ENCODE measurements at regions not wholly inside any gene's neighbourhood (a gene's known extent, or its start where the extent isn't known, plus 50 kb on each side); places are given as distances from the start of the nearest gene placed in this dataset.

GRCh38 chr9:17926246-17926645 lies 347.4 kb downstream of the SH3GL2 start:
- DNase-seq (ENCODE audit: low spot score) (no peak), ATAC-seq (ENCODE audit: low read depth) (no peak)
- Histone ChIP-seq H3K36me3 (ENCODE audit: low read depth) (no peaks in the 10 kb centered on the region), H3K4me1 (ENCODE audit: insufficient read depth, poor library complexity, severe bottlenecking) (no peaks in the 10 kb centered on the region), H3K9me3 (ENCODE audit: severe bottlenecking) (no peaks in the 10 kb centered on the region), H3K4me3 (ENCODE audit: severe bottlenecking) (no peak overlapping the region), H3K27ac (ENCODE audit: poor library complexity, severe bottlenecking) (no peak overlapping the region), H3K27me3 (ENCODE audit: insufficient read depth, poor library complexity, severe bottlenecking) (peaks cover 7% of the 10 kb centered on the region)
- TF ChIP-seq CTCF (IDR thresholded peaks at IDR 0.05; ENCODE audit: poor library complexity, severe bottlenecking): no peak

DNA sequence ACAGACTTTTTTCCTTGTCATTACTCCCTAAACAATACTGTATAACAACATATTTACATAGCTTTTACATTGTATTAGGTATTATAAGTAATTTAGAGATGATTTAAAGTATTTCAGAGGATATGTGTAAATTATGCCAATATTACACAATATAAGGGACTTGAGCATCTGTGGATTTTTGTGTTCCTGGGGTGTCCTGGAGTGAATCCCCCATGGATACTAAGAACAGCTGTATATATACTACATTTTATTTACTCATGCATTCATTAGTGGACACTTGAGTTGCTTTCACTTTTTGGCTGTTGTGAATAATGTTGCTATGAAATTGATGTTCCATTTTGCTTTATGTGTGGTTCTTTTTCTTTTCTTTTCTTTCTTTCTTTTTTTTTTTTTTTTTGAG lies 348.8 kb downstream of the SH3GL2 start:
- no peaks in the 10 kb centered on the region for H3K4me1 ChIP-seq (ENCODE audit: insufficient read depth, poor library complexity, severe bottlenecking)
- ATAC-seq (ENCODE audit: low read depth) (no peak), DNase-seq (ENCODE audit: low spot score) (no peak)
- TF ChIP-seq CTCF (IDR thresholded peaks at IDR 0.05; ENCODE audit: poor library complexity, severe bottlenecking): no peak
- H3K27me3 ChIP-seq (ENCODE audit: insufficient read depth, poor library complexity, severe bottlenecking): peaks cover 4% of the 10 kb centered on the region
- H3K4me3 ChIP-seq (ENCODE audit: severe bottlenecking): no peak overlapping the region
- no peaks in the 10 kb centered on the region for H3K9me3 ChIP-seq (ENCODE audit: severe bottlenecking)
- no peaks in the 10 kb centered on the region for H3K36me3 ChIP-seq (ENCODE audit: low read depth)
- no peak overlapping the region for H3K27ac ChIP-seq (ENCODE audit: poor library complexity, severe bottlenecking)

DNA sequence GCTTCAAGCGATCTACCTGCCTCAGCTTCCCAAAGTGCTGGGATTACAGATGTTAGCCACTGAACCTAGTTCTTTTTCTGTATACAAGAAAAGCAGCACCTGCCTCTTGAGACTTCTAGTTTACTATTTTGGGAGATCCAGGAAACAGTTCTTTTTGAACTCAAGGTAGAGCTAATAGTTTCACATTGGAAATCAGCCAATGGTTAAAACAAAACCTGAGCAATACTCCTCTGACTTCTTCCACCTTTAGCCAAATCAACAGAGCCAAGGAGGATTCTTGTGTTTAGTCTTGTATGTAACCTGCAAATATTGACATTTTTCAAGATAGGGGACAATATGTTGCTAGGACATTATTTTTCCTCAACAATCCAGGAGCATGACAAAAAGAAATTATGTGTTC lies 349.4 kb downstream of the SH3GL2 start:
- peaks cover 4% of the 10 kb centered on the region for H3K27me3 ChIP-seq (ENCODE audit: insufficient read depth, poor library complexity, severe bottlenecking)
- no peak overlapping the region for H3K27ac ChIP-seq (ENCODE audit: poor library complexity, severe bottlenecking)
- no peak for ATAC-seq (ENCODE audit: low read depth)
- no peak overlapping the region for H3K4me3 ChIP-seq (ENCODE audit: severe bottlenecking)
- TF ChIP-seq CTCF (IDR thresholded peaks at IDR 0.05; ENCODE audit: poor library complexity, severe bottlenecking): no peak
- H3K9me3 ChIP-seq (ENCODE audit: severe bottlenecking): no peaks in the 10 kb centered on the region
- no peaks in the 10 kb centered on the region for H3K36me3 ChIP-seq (ENCODE audit: low read depth)
- no peak for DNase-seq (ENCODE audit: low spot score)
- no peaks in the 10 kb centered on the region for H3K4me1 ChIP-seq (ENCODE audit: insufficient read depth, poor library complexity, severe bottlenecking)

DNA sequence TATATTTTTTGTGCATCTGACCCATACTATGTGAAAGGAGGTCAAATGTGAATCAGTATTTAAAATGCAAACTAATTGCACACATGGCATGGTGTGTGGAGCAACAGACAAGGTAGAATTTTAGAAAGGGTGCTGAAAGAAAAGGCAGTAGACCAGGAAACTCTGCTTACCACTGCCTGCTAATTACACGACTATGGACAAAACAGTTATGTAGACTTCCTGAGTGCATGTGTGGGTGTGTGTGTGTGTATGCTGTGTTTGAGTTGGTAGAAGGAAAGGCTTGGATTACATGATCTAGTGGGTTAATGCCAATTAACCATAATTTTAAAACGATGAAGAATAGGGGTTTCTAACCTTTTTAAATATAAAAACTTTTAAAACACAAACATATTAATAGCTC lies 349.9 kb downstream of the SH3GL2 start:
- H3K36me3 ChIP-seq (ENCODE audit: low read depth): no peaks in the 10 kb centered on the region
- no peaks in the 10 kb centered on the region for H3K9me3 ChIP-seq (ENCODE audit: severe bottlenecking)
- no peak overlapping the region for H3K4me3 ChIP-seq (ENCODE audit: severe bottlenecking)
- no peak for DNase-seq (ENCODE audit: low spot score)
- peaks cover 4% of the 10 kb centered on the region for H3K27me3 ChIP-seq (ENCODE audit: insufficient read depth, poor library complexity, severe bottlenecking)
- TF ChIP-seq CTCF (IDR thresholded peaks at IDR 0.05; ENCODE audit: poor library complexity, severe bottlenecking): no peak
- H3K4me1 ChIP-seq (ENCODE audit: insufficient read depth, poor library complexity, severe bottlenecking): no peaks in the 10 kb centered on the region
- no peak overlapping the region for H3K27ac ChIP-seq (ENCODE audit: poor library complexity, severe bottlenecking)
- no peak for ATAC-seq (ENCODE audit: low read depth)

DNA sequence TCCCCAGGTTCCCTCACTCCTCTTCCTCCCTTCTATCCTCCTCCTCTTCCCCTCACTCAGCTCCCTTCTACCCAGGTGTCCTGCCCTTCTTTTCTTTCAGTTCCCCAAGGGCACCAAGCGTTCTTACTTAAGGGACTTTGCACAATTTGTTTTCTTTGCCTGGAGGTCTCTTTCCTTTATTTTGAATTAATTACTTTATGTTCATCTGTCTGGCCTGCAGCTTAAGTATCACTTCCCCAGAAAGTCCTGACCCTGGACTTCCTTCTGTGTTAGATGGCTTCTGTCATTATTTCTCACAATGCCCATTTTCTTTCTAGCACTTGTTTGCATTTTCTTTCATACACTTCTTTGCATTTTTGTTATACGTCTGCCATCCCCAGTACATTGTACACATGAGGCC lies 350.6 kb downstream of the SH3GL2 start:
- Histone ChIP-seq H3K36me3 (ENCODE audit: low read depth) (no peaks in the 10 kb centered on the region), H3K9me3 (ENCODE audit: severe bottlenecking) (no peaks in the 10 kb centered on the region), H3K27me3 (ENCODE audit: insufficient read depth, poor library complexity, severe bottlenecking) (peaks cover 4% of the 10 kb centered on the region), H3K4me3 (ENCODE audit: severe bottlenecking) (no peak overlapping the region), H3K27ac (ENCODE audit: poor library complexity, severe bottlenecking) (no peak overlapping the region), H3K4me1 (ENCODE audit: insufficient read depth, poor library complexity, severe bottlenecking) (no peaks in the 10 kb centered on the region)
- no peak for TF ChIP-seq CTCF (IDR thresholded peaks at IDR 0.05; ENCODE audit: poor library complexity, severe bottlenecking)
- ATAC-seq (ENCODE audit: low read depth): no peak
- DNase-seq (ENCODE audit: low spot score): no peak

Measured in RWPE2 (cell line).